Natural killer cell (primary cell): ENCODE measurements at regions not wholly inside any gene's neighbourhood (a gene's known extent, or its start where the extent isn't known, plus 50 kb on each side); places are given as distances from the start of the nearest gene placed in this dataset.

Source experiments
- ATAC-seq, 3 donors: fragments of 150-1000 bp in 2 of 3; fragments of 200-7000 bp in 1 of 3; cut with Tn5 transposase; 1 replicate in 1 of 3; 2 replicates in 2 of 3; pipeline ENCODE4 v1.10.0; 2021; ENCODE audit warnings: mild to moderate bottlenecking in 2 of 3, moderate library complexity in 2 of 3
- DNase-seq, 2 donors: peaks; one replicate each; pipeline versions ENCODE4 v3.0.0 to v3.0.0-alpha.2; 2013 to 2021; ENCODE audit warnings: mixed read lengths in 1 of 2
- H3K27ac ChIP-seq: one replicate; pipeline ENCODE4 v1.5.1; 2013; ENCODE audit warnings: mild to moderate bottlenecking, low read length
- H3K27me3 ChIP-seq: one replicate; pipeline ENCODE4 v1.6.1; 2013; ENCODE audit warnings: low read length; ENCODE audit not compliant: control insufficient read depth, insufficient read depth
- H3K36me3 ChIP-seq: one replicate; pipeline ENCODE4 v1.6.1; 2013; ENCODE audit warnings: low read length; ENCODE audit not compliant: control insufficient read depth, insufficient read depth
- H3K4me1 ChIP-seq: one replicate; pipeline ENCODE4 v1.6.1; 2013; ENCODE audit warnings: low read length; ENCODE audit not compliant: control insufficient read depth, insufficient read depth
- H3K4me3 ChIP-seq: one replicate; pipeline ENCODE4 v1.5.1; 2013; ENCODE audit warnings: low read length
- H3K9me3 ChIP-seq: one replicate; pipeline ENCODE4 v1.6.1; 2013; ENCODE audit warnings: low read length; ENCODE audit not compliant: control insufficient read depth, insufficient read depth
- H3K27ac Mint-ChIP-seq, 2 donors: one replicate each; pipeline ENCODE4 v1.8.0; 2022; ENCODE audit warnings: mild to moderate bottlenecking in 2 of 2, mixed read lengths in 2 of 2, moderate library complexity in 1 of 2
- H3K27me3 Mint-ChIP-seq, 2 donors: one replicate each; pipeline ENCODE4 v1.8.0; 2022; ENCODE audit warnings: low read depth in 2 of 2, mixed read lengths in 2 of 2
- H3K36me3 Mint-ChIP-seq: one replicate; pipeline ENCODE4 v1.8.0; 2022; ENCODE audit warnings: mixed read lengths
- H3K4me1 Mint-ChIP-seq, 2 donors: one replicate each; pipeline ENCODE4 v1.8.0; 2022; ENCODE audit warnings: mixed read lengths in 2 of 2
- H3K4me3 Mint-ChIP-seq: one replicate; pipeline ENCODE4 v1.8.0; 2022; ENCODE audit warnings: mild to moderate bottlenecking, moderate library complexity, mixed read lengths
- H3K9me3 Mint-ChIP-seq, 2 donors: one replicate each; pipeline ENCODE4 v1.8.0; 2022; ENCODE audit warnings: mixed read lengths in 2 of 2
- WGBS: methylation state at CpG from one replicate; pipeline ENCODE4 v1.1.7; 2013; ENCODE audit warnings: missing lambda C conversion rate; ENCODE audit not compliant: insufficient coverage; 5-methylcytosine and 5-hydroxymethylcytosine counted together
- intact Hi-C: fragments of 100-400 bp; cut with micrococcal nuclease; formaldehyde crosslinking; loops from one replicate; pipeline ENCODE4 v1.14.2; 2022
- TF ChIP-seq, protein P1 (sequence below): fragments of 200-600 bp; IDR thresholded peaks from one replicate; pipeline ENCODE4 v1.8.0; 2022; ENCODE audit warnings: antibody characterized with exemption

DNA sequence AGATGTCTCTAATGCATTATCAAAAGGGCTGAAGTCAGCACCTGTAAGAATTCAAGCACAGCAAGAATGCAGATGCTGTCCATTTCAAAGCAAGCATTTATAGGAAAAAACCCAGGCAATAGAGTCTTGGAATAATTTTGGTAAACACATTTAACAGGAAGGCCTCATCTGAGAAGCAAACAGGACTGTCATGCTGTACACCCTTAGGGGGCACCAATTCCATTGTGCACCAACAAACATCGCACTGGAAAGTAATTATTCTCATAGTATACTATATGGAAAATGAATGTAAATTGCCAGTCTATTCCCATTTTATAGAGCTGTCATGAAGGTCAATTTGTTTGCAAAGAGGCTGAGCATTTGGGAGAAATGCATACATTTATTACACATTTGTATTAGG, 247.3 kb upstream of the SUCLG2 start:
- no peaks in the 10 kb centered on the region for H3K27me3 ChIP-seq
- Mint-ChIP-seq H3K27ac (no peak overlapping the region), H3K4me3 (no peak overlapping the region), H3K4me1 (no peaks in the 10 kb centered on the region), H3K27me3 (no peaks in the 10 kb centered on the region), H3K36me3 (no peaks in the 10 kb centered on the region), H3K9me3 (no peaks in the 10 kb centered on the region)
- no peak overlapping the region for H3K27ac ChIP-seq
- DNase-seq, result peak in 1 of 2 donors; percentile 49
- no peaks in the 10 kb centered on the region for H3K4me1 ChIP-seq
- H3K36me3 ChIP-seq, result no peaks in the 10 kb centered on the region
- TF ChIP-seq, protein P1, sequence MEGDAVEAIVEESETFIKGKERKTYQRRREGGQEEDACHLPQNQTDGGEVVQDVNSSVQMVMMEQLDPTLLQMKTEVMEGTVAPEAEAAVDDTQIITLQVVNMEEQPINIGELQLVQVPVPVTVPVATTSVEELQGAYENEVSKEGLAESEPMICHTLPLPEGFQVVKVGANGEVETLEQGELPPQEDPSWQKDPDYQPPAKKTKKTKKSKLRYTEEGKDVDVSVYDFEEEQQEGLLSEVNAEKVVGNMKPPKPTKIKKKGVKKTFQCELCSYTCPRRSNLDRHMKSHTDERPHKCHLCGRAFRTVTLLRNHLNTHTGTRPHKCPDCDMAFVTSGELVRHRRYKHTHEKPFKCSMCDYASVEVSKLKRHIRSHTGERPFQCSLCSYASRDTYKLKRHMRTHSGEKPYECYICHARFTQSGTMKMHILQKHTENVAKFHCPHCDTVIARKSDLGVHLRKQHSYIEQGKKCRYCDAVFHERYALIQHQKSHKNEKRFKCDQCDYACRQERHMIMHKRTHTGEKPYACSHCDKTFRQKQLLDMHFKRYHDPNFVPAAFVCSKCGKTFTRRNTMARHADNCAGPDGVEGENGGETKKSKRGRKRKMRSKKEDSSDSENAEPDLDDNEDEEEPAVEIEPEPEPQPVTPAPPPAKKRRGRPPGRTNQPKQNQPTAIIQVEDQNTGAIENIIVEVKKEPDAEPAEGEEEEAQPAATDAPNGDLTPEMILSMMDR, result no peak
- H3K9me3 ChIP-seq, result no peaks in the 10 kb centered on the region
- no peak overlapping the region for H3K4me3 ChIP-seq
- intact Hi-C loops, result no loop called here
- ATAC-seq, result no peak
- WGBS, result no CpG with 5 or more reads among the region's 1 CpG

DNA sequence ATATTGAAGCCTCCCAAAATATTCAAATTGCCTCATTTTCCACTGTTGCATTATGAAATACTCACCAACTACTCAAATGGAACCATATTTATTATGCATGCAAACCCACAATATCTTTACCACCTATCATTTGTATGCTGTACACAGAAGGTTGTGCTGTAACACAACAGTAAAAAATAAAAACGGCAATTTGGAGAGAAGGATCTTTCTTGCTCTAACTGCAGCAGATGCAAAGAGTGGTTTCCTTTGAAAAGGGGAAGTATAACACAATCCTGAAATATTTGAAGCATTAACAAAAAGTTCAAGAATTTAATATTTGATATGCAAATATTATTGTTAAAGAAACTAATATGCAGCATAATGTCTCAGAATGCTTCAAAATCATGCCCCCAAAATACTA, 244.5 kb upstream of the SUCLG2 start:
- H3K9me3 ChIP-seq, result no peaks in the 10 kb centered on the region
- Mint-ChIP-seq H3K27ac (no peak overlapping the region), H3K27me3 (peaks cover 0 to 6% of the 10 kb centered on the region in 2 donors), H3K9me3 (no peaks in the 10 kb centered on the region), H3K4me1 (no peaks in the 10 kb centered on the region), H3K4me3 (no peak overlapping the region), H3K36me3 (no peaks in the 10 kb centered on the region)
- TF ChIP-seq, protein P1, result no peak
- ATAC-seq (no peak), DNase-seq (no peak)
- no peak overlapping the region for H3K4me3 ChIP-seq
- no peak overlapping the region for H3K27ac ChIP-seq
- intact Hi-C loops, result no loop called here
- no peaks in the 10 kb centered on the region for H3K4me1 ChIP-seq
- no peaks in the 10 kb centered on the region for H3K27me3 ChIP-seq
- no peaks in the 10 kb centered on the region for H3K36me3 ChIP-seq
- whole genome bisulfite sequencing, result no CpG with 5 or more reads among the region's 1 CpG

DNA sequence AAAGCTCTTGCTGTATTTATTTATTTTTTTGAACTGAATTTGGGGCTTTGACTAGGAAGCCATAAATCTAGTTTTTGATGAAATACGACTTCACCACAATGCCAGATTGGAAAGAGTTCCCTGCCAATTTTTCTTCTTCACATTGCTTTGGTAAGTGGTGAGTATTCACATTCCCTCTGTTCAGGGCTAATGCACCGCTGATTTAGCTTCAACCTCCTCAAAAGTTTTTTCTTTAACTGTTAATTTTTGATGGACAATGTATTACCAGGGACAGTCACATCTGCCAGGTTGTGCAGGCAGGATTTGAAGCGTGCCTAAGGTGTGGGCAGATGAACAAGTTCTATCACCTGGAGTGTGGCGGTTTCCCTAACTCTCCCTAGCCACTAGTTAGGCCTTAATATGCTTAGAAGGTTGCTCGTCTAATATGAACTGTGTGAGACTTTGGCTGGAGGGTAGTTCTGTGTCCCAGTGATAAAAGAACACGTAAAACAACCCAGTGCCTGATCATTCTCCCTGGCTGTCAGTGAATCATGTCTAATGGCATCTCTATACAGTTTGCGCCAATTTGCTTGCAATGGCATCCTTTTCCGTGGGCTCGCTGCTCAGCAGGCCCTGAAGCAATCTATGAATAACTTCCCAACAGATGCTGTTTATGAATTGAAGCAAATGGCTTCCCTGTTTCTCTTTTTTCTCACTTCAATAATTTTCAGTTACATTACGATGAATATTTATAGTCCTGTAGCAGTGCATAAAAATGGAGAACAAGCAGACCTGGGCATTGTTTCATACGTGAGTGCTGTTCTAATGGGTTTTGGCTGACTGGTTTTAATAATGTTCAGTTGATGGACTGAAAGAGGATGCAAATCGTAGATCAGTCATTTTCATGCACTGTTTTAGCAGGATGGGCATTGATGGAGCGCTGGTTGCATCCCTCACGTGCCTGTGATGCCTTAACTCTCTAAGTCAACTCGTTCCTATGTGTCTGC, 243.2 kb upstream of the SUCLG2 start:
- TF ChIP-seq, protein P1, result no peak
- DNase-seq (no peak), ATAC-seq (no peak)
- no peaks in the 10 kb centered on the region for H3K36me3 Mint-ChIP-seq
- 72% methylated on average over 14 of the region's 15 CpGs for WGBS
- no peak overlapping the region for H3K27ac ChIP-seq
- H3K27ac Mint-ChIP-seq, result no peak overlapping the region
- no peaks in the 10 kb centered on the region for H3K9me3 Mint-ChIP-seq
- H3K4me3 ChIP-seq, result no peak overlapping the region
- peaks cover 0 to 6% of the 10 kb centered on the region in 2 donors for H3K27me3 Mint-ChIP-seq
- no peak overlapping the region for H3K4me3 Mint-ChIP-seq
- intact Hi-C loops, result no loop called here
- H3K4me1 Mint-ChIP-seq, result no peaks in the 10 kb centered on the region
- H3K9me3 ChIP-seq, result no peaks in the 10 kb centered on the region
- no peaks in the 10 kb centered on the region for H3K4me1 ChIP-seq
- H3K36me3 ChIP-seq, result no peaks in the 10 kb centered on the region
- H3K27me3 ChIP-seq, result no peaks in the 10 kb centered on the region
